DND-41 (cell line): ENCODE measurements at regions not wholly inside any gene's neighbourhood (a gene's known extent, or its start where the extent isn't known, plus 50 kb on each side); places are given as distances from the start of the nearest gene placed in this dataset.

Source experiments
- EZH2 ChIP-seq: IDR thresholded peaks from 3 replicates; pipeline ENCODE4 v1.6.1; 2012; ENCODE audit warnings: borderline replicate concordance, low read depth, mild to moderate bottlenecking, moderate library complexity, low read length, inconsistent platforms; ENCODE audit not compliant: severe bottlenecking
- TF ChIP-seq, protein P1 (sequence below): IDR thresholded peaks from 2 replicates; pipeline ENCODE4 v1.5.1; 2012; ENCODE audit warnings: borderline replicate concordance, low read length, moderate library complexity, mild to moderate bottlenecking; ENCODE audit not compliant: poor library complexity, severe bottlenecking; ENCODE audit errors: extremely low read depth

DNA sequence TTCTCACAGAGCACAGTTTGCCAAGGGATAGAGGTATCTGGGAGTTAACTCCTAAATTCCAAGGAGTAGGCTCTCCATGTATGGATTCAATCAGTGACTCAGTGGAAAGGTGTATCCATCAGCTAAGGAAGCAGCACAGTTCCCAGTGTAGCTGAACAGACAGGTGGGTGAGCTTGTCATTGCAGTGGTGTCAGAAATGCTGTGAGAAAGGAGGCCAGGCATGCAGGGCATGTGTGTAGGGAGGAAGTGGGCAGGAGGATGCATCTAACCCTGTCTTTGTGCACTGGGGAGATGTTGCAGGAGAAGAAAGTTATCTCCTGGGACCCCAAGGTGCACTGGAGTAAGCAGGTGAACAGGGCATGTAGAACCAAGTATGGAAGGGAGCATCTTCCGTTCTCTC lies 539.0 kb downstream of the VRK1 start:
- TF ChIP-seq, protein P1, sequence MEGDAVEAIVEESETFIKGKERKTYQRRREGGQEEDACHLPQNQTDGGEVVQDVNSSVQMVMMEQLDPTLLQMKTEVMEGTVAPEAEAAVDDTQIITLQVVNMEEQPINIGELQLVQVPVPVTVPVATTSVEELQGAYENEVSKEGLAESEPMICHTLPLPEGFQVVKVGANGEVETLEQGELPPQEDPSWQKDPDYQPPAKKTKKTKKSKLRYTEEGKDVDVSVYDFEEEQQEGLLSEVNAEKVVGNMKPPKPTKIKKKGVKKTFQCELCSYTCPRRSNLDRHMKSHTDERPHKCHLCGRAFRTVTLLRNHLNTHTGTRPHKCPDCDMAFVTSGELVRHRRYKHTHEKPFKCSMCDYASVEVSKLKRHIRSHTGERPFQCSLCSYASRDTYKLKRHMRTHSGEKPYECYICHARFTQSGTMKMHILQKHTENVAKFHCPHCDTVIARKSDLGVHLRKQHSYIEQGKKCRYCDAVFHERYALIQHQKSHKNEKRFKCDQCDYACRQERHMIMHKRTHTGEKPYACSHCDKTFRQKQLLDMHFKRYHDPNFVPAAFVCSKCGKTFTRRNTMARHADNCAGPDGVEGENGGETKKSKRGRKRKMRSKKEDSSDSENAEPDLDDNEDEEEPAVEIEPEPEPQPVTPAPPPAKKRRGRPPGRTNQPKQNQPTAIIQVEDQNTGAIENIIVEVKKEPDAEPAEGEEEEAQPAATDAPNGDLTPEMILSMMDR = no peak
- no peak for TF ChIP-seq EZH2
